Fibroblast of pulmonary artery (primary cell): ENCODE measurements at regions not wholly inside any gene's neighbourhood (a gene's known extent, or its start where the extent isn't known, plus 50 kb on each side); places are given as distances from the start of the nearest gene placed in this dataset.

ENCODE experiments used
- DNase-seq: peaks from one replicate; pipeline ENCODE4 v3.0.0-alpha.2; 2010; ENCODE audit warnings: low read depth
- H3K4me3 ChIP-seq: replicated peaks from 2 replicates; pipeline ENCODE4 v1.5.1; 2011; ENCODE audit warnings: low read depth, mild to moderate bottlenecking, control low read depth, low read length, moderate library complexity
- TF ChIP-seq, protein P1 (sequence below): IDR thresholded peaks from 2 replicates; pipeline ENCODE4 v1.5.1; 2011; ENCODE audit warnings: mild to moderate bottlenecking, control low read depth, low read length, inconsistent platforms; ENCODE audit errors: missing control alignments

DNA sequence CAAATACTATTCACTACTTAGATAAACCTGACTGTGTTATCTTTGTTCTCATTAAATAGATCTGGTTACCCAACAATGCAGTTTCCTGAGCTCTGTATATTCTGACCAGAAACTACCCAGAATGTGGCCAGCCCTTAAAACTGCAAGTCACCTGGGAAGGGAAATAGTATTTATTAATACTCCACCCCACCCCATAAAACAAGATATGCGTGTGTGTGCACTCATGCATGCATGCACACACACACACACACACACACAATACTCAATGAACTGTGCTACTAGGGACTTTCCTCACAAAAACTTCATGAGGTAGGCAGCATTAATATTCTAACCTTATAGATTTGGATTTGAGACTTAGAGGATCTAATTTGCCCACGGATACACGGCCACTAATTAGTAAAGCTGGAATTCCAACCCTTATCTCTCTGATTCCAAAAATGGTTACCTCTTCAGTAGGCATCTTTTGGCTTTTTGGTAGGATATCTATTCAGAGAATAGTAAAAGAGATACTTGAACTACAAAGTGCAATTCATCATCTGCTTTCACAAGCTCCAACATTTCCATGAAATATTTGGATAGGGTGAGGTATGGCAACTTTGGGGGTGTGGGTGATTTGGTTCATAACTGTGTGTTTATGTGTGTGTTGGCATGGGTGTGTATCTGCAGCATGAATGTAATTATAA, 197.0 kb upstream of the CFAP20DC start:
- no peak overlapping the region for H3K4me3 ChIP-seq
- no peak for DNase-seq
- TF ChIP-seq, protein P1, sequence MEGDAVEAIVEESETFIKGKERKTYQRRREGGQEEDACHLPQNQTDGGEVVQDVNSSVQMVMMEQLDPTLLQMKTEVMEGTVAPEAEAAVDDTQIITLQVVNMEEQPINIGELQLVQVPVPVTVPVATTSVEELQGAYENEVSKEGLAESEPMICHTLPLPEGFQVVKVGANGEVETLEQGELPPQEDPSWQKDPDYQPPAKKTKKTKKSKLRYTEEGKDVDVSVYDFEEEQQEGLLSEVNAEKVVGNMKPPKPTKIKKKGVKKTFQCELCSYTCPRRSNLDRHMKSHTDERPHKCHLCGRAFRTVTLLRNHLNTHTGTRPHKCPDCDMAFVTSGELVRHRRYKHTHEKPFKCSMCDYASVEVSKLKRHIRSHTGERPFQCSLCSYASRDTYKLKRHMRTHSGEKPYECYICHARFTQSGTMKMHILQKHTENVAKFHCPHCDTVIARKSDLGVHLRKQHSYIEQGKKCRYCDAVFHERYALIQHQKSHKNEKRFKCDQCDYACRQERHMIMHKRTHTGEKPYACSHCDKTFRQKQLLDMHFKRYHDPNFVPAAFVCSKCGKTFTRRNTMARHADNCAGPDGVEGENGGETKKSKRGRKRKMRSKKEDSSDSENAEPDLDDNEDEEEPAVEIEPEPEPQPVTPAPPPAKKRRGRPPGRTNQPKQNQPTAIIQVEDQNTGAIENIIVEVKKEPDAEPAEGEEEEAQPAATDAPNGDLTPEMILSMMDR = no peak

DNA sequence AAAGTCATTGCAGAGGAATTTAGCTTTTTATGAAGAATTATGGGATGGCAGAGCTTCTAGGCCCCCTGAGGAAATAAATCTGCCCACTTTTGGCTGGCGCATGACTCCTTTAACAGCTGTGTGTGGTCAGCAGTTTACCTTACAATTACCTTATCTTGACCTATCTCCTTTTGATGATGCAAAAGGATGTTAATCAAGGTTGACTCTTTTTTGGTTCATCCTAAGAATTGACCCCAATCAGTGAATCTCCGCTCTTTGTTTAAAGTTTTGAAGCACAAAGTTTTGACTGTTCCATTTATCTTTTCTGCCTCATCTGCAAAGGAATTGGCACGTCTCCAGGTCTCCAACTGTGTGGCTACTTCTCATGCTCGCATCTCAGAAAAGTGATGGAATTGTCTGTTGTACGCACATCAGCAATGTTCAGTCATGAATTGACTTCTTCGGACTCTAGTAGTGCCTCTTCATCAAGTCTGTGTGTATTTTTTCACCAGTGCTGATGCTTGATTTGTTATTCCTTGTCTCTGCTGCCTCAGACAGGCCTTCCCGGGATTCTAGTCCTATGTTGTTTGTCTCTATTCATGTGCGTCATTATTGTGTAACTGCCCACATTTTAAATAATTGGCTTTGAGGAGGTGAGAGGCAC, 196.2 kb upstream of the CFAP20DC start:
- peak; percentile 33 for DNase-seq
- no peak overlapping the region for H3K4me3 ChIP-seq
- TF ChIP-seq, protein P1 = no peak

DNA sequence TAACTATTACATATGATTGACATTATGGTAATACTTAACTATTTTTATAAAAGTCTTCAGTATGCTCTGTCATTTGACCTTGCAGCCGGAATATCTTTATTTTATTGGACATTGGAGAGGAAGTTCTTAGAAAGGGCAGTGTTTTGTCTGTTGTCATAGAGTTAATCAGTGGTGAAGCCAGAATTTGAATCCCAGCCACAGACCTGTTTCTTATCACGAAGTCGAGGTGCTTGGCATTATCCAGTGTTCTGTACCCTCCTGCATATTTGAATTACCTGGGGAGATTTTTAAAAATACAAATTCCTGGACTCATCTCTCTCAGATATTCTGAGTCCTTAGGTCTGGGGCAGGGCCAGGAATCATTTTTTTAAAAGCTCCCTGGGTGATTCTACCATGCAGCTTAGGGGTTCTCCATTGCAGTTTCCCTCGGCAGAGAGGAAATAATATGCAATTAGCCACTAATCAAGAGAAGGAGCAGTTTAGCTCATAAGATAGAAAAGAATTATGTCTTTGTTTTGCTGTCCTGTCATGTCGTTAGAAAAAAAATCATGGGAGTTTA, 195.6 kb upstream of the CFAP20DC start:
- TF ChIP-seq, protein P1 = no peak
- peak; percentile 16 for DNase-seq
- no peak overlapping the region for H3K4me3 ChIP-seq

DNA sequence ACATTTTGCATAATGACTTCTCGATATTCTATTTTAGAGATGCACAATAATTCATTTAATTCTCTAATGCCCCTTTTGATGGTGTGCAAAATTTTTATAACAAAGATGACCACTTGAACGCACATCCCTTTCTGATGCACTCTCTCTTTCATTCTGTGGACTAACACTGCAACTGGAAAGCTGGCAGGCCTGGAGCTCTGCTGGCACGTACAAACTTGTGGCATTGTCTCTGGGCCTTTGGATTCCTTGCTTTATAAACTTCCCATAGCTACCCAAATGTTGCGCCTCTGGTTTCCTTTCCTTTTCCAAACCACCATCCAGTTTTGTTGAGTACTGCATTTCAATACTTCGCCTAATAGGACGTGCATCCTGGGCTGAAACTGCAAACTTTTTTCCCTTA, 194.5 kb upstream of the CFAP20DC start:
- H3K4me3 ChIP-seq = no peak overlapping the region
- TF ChIP-seq, protein P1 = no peak

DNA sequence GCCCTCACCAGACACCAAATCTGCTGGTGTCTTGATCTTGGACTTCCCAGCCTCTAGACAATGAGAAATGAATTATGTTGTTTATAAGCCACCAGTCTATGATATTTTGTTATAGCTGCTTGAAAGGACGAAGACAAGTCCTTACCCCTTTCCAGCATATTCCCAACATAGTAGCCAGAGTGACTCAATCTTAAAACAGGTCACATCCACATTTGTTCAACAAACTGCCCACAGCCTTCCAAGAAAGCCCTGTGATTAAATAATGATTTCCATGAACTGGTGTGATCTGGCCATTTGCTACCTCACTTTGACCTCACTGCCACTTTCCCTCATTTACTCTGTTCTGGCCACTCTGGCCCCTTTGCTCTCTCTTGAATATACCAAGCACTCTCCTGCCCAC, 193.7 kb upstream of the CFAP20DC start:
- TF ChIP-seq, protein P1 = no peak
- H3K4me3 ChIP-seq = no peak overlapping the region
- no peak for DNase-seq

More for the DNA sequence above, 194.5 kb upstream of the CFAP20DC start:
- no peak for DNase-seq

DNA sequence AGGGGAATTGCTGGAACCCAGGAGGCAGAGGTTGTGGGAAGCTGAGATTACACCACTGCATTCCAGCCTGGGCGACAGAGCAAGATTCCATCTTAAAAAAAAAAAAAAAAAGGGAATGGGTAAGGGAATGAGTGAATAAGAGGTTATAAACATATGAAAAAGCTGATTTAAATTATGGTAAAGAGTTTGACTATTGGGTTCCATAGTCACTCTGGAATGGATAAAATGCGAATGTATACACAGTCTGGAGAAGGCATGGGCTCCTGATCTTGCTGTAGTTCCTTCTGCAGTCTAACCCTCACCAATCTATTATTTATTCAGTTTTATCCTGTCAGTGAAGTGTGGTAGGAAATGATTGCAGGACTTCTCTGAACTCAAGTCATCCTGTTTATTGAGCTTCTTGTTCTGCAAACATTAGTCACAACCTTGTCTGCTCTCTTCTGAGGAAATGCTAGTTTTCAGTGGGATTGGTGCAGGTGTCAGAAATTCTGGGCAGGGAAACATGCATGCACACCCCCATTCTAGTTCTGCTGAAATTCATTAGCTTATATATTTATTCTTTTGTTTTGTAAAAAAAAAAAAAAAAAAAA, 190.9 kb upstream of the CFAP20DC start:
- DNase-seq = no peak
- TF ChIP-seq, protein P1 = no peak
- no peak overlapping the region for H3K4me3 ChIP-seq
